ENCODE measurements at regions not wholly inside any gene's neighbourhood (a gene's known extent, or its start where the extent isn't known, plus 50 kb on each side); places are given as distances from the start of the nearest gene placed in this dataset.
A peak's percentile ranks its signal among the peaks of the same experiment; 100 is the strongest.

DNA sequence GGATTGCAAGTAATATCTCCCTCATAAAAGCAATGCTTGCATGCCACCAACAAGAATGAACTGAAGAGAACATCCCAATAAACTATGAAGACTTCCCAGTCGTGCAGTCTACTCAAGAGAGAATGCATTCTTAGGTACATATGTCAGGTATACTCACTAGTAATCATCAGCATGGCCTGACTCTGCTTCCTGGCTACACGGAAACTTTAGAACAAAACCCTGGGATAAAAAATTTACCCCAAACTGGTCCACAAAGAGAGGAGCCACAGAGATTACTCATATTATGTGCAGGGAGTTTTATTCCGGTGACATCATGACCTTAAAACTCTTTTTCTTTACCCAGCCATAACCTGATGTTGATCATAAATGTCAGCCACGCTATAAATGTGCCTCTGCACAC lies 57.5 kb upstream of the PAPPA start:
- H3K4me3 ChIP-seq (ENCODE audit: low read length), result no peak overlapping the region
- no peak for DNase-seq (ENCODE audit: low read depth)
- peaks cover 5% of the 10 kb centered on the region for H3K4me1 ChIP-seq (ENCODE audit: control insufficient read depth, insufficient read depth, low read length)
- H3K36me3 ChIP-seq (ENCODE audit: control insufficient read depth, insufficient read depth, low read length, severe bottlenecking), result no peaks in the 10 kb centered on the region
- H3K9ac ChIP-seq (ENCODE audit: low read length), result no peak overlapping the region
- H3K9me3 ChIP-seq (ENCODE audit: control insufficient read depth, low read length), result no peaks in the 10 kb centered on the region
- H3K27me3 ChIP-seq (replicated peaks; ENCODE audit: control insufficient read depth, insufficient read depth, low read length), result no peaks in the 10 kb centered on the region

DNA sequence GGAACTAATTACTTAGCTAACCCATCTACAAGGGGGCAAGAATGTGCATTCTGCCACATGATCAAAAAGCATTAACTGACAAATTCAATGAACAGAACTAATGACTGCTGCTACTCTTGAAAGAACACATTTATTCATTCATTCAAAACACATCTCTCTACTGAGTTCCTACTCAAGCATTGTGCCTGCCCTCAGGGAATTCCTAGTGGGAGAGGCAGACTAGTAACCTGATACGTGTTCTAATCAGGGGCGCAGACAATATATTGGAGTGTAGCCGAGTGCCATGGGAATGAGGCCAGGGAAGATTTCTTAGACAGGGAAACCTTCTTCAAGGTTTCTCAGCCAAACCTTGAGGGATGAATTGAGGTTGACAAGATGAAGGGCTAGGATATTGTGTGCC lies 56.7 kb upstream of the PAPPA start:
- Histone ChIP-seq H3K36me3 (ENCODE audit: control insufficient read depth, insufficient read depth, low read length, severe bottlenecking) (no peaks in the 10 kb centered on the region), H3K4me3 (ENCODE audit: low read length) (no peak overlapping the region), H3K9ac (ENCODE audit: low read length) (no peak overlapping the region), H3K9me3 (ENCODE audit: control insufficient read depth, low read length) (no peaks in the 10 kb centered on the region), H3K4me1 (ENCODE audit: control insufficient read depth, insufficient read depth, low read length) (peaks cover 12% of the 10 kb centered on the region), H3K27me3 (replicated peaks; ENCODE audit: control insufficient read depth, insufficient read depth, low read length) (no peaks in the 10 kb centered on the region)
- DNase-seq (ENCODE audit: low read depth), result peak; percentile 34

DNA sequence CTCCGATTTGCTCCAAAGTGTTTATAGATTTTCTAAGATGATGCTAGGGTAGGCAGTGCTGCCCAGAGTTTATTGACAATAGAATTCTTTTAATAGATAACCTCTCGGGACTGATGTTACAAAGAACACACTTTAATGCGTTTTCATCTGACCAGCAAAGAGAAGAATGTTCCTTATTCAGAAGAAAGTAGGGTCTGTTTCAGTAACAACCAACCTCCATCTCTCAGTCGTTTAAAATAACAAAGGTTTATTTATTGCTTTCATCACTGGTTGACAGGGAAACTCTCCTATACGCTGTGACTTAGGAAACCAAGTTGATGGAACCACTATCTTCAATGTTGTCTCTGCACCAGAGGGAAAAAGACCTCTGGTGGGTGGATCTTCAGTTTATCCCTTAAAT lies 55.1 kb upstream of the PAPPA start:
- no peaks in the 10 kb centered on the region for H3K27me3 ChIP-seq (replicated peaks; ENCODE audit: control insufficient read depth, insufficient read depth, low read length)
- H3K4me1 ChIP-seq (ENCODE audit: control insufficient read depth, insufficient read depth, low read length), result peaks cover 16% of the 10 kb centered on the region
- no peaks in the 10 kb centered on the region for H3K36me3 ChIP-seq (ENCODE audit: control insufficient read depth, insufficient read depth, low read length, severe bottlenecking)
- no peak overlapping the region for H3K4me3 ChIP-seq (ENCODE audit: low read length)
- no peak overlapping the region for H3K9ac ChIP-seq (ENCODE audit: low read length)
- H3K9me3 ChIP-seq (ENCODE audit: control insufficient read depth, low read length), result no peaks in the 10 kb centered on the region
- no peak for DNase-seq (ENCODE audit: low read depth)

DNA sequence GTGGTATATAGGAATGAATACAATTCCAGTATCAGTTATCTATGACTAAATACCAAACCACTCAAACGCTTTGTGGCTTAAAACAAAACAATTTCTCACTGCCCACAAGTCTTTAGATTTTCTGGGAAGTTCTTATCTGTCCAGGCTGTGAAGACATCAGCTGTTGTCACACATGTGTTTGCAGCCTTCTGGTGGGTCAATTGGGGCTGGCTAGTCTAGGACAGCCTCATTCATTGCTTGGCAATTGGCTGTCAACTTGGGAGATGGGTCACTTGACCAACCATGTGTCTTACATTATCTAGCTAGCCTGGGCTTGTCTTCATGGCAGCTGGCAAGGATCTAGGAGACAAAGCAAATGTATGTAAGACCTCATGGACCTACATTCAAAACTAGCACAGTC lies 53.8 kb upstream of the PAPPA start:
- no peaks in the 10 kb centered on the region for H3K9me3 ChIP-seq (ENCODE audit: control insufficient read depth, low read length)
- H3K9ac ChIP-seq (ENCODE audit: low read length), result no peak overlapping the region
- no peaks in the 10 kb centered on the region for H3K36me3 ChIP-seq (ENCODE audit: control insufficient read depth, insufficient read depth, low read length, severe bottlenecking)
- H3K4me1 ChIP-seq (ENCODE audit: control insufficient read depth, insufficient read depth, low read length), result peaks cover 16% of the 10 kb centered on the region
- H3K27me3 ChIP-seq (replicated peaks; ENCODE audit: control insufficient read depth, insufficient read depth, low read length), result no peaks in the 10 kb centered on the region
- no peak overlapping the region for H3K4me3 ChIP-seq (ENCODE audit: low read length)
- DNase-seq (ENCODE audit: low read depth), result no peak

DNA sequence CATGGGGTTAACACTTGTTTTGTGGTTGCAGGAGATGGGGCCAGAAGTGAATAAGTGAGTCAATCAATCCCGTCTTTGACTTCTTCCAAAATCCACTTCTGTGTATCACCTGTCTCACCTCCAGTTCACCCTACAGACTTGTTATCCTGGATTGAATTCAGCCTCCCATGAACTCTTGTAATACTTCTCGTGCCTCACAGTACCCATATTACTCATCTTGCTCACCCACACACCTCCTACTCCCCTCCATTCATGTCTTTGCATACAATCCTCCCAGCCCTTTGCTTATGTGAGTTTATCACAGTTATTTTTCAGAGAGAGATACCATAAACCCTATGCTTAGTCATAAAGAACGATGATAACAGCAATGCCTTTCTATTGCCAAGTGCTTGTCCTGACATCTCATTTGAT lies 52.9 kb upstream of the PAPPA start:
- no peak overlapping the region for H3K4me3 ChIP-seq (ENCODE audit: low read length)
- no peak overlapping the region for H3K9ac ChIP-seq (ENCODE audit: low read length)
- H3K9me3 ChIP-seq (ENCODE audit: control insufficient read depth, low read length), result no peaks in the 10 kb centered on the region
- no peaks in the 10 kb centered on the region for H3K36me3 ChIP-seq (ENCODE audit: control insufficient read depth, insufficient read depth, low read length, severe bottlenecking)
- DNase-seq (ENCODE audit: low read depth), result no peak
- H3K27me3 ChIP-seq (replicated peaks; ENCODE audit: control insufficient read depth, insufficient read depth, low read length), result no peaks in the 10 kb centered on the region
- H3K4me1 ChIP-seq (ENCODE audit: control insufficient read depth, insufficient read depth, low read length), result peaks cover 16% of the 10 kb centered on the region

DNA sequence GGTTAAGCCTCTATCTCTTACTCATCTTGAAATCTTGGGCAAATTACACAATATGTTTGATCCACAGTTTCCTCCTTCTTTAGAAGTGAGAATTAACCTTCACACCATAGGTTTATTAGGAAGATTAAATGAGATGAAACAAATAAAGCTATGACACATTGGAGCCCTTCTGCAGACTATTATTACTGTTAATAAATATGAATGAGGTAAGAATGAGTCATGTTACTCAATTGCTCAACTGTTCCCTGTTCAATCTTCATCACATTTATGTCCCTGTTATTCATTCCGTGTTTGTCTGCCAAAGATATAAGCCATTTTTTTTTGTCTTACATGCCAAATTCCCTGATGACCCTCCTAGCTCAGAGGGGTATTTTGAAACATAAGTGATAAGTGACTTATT lies 52.1 kb upstream of the PAPPA start:
- Histone ChIP-seq H3K4me1 (ENCODE audit: control insufficient read depth, insufficient read depth, low read length) (peaks cover 16% of the 10 kb centered on the region), H3K9me3 (ENCODE audit: control insufficient read depth, low read length) (no peaks in the 10 kb centered on the region), H3K4me3 (ENCODE audit: low read length) (no peak overlapping the region), H3K36me3 (ENCODE audit: control insufficient read depth, insufficient read depth, low read length, severe bottlenecking) (no peaks in the 10 kb centered on the region), H3K27me3 (replicated peaks; ENCODE audit: control insufficient read depth, insufficient read depth, low read length) (no peaks in the 10 kb centered on the region), H3K9ac (ENCODE audit: low read length) (no peak overlapping the region)
- no peak for DNase-seq (ENCODE audit: low read depth)

DNA sequence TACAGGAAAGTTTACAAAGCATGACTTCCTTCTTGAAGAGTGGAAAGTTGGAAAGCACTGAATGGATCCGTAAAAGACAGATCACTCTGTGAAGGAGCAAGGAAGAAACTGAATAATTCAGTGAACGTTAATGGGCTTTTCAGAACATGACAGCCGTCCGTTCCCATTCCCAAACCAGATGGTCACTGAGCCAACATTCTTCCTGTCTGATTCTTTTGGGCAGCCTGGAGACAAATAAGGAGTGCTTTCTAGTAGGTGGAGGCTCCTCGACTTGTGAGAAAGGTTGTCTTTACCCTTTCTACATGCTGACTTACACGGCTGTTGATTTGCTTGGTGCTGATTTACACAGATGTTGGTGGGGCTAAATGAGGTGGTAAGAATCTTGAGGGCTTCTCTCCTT lies 51.0 kb upstream of the PAPPA start:
- no peaks in the 10 kb centered on the region for H3K9me3 ChIP-seq (ENCODE audit: control insufficient read depth, low read length)
- no peaks in the 10 kb centered on the region for H3K27me3 ChIP-seq (replicated peaks; ENCODE audit: control insufficient read depth, insufficient read depth, low read length)
- no peaks in the 10 kb centered on the region for H3K36me3 ChIP-seq (ENCODE audit: control insufficient read depth, insufficient read depth, low read length, severe bottlenecking)
- H3K4me3 ChIP-seq (ENCODE audit: low read length), result no peak overlapping the region
- DNase-seq (ENCODE audit: low read depth), result no peak
- H3K9ac ChIP-seq (ENCODE audit: low read length), result no peak overlapping the region
- peaks cover 16% of the 10 kb centered on the region for H3K4me1 ChIP-seq (ENCODE audit: control insufficient read depth, insufficient read depth, low read length)
